ENCODE measurements at regions not wholly inside any gene's neighbourhood (a gene's known extent, or its start where the extent isn't known, plus 50 kb on each side); places are given as distances from the start of the nearest gene placed in this dataset.

DNA sequence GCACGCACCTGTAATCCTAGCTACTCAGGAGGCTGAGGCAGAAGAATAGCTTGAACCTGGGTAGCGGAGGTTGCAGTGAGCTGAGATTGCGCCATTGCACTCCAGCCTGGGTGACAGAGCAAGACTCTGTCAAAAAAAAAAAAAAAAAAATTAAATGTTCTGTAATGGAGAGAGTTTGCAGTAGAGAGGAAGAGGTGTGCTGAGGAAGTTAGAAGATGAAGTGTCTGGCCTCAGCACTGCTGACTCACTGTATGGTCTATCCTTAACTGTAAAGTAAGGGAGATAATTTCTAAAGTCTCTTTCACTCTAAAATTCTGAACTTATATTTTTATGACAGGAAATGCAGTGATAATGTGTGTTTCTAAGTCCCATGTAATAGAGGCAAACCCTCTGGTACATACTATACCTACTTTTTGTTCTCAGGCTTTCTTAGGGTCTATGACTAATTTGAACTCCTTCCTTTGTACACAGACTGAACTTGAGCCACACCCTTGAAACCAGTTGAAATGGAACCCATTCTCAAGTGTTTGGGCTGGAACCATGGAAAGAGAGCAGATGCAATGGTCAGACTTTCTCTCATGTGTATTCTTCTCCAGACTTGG is 278.1 kb upstream of the FAR2 start:
- TF ChIP-seq, protein P1, sequence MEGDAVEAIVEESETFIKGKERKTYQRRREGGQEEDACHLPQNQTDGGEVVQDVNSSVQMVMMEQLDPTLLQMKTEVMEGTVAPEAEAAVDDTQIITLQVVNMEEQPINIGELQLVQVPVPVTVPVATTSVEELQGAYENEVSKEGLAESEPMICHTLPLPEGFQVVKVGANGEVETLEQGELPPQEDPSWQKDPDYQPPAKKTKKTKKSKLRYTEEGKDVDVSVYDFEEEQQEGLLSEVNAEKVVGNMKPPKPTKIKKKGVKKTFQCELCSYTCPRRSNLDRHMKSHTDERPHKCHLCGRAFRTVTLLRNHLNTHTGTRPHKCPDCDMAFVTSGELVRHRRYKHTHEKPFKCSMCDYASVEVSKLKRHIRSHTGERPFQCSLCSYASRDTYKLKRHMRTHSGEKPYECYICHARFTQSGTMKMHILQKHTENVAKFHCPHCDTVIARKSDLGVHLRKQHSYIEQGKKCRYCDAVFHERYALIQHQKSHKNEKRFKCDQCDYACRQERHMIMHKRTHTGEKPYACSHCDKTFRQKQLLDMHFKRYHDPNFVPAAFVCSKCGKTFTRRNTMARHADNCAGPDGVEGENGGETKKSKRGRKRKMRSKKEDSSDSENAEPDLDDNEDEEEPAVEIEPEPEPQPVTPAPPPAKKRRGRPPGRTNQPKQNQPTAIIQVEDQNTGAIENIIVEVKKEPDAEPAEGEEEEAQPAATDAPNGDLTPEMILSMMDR (IDR thresholded peaks at IDR 0.05 in 8 of 11, conservative IDR thresholded peaks at IDR 0.05 in 3 of 11) = no peak
- TF ChIP-seq POLR2AphosphoS5 (IDR thresholded peaks at IDR 0.05) = no peak

Measured in spleen (tissue), 7 donors.